ENCODE measurements at regions not wholly inside any gene's neighbourhood (a gene's known extent, or its start where the extent isn't known, plus 50 kb on each side); places are given as distances from the start of the nearest gene placed in this dataset.

DNA sequence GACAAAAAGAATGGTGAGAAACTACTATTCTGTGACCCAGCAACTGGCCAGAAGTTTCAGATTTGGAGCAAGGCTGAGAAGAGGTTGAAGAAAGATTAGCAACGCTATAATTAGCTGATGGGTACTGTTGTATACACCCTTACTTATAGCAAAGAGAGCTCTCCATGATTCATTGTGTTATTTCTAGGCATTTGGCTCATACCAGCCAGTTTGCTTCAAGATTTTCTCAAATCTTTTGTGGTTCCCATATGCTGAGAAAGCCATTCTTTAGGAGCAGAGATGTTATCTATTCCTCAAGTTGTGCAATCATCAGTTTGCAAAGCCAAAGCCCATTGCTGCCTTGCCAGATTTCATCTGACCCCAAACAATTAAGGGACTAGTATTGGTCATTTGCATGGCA is 179.4 kb downstream of the ETS1 start:
- DNase-seq (ENCODE audit: low read depth in 4 of 4, low spot score in 3 of 4): no peak

DNA sequence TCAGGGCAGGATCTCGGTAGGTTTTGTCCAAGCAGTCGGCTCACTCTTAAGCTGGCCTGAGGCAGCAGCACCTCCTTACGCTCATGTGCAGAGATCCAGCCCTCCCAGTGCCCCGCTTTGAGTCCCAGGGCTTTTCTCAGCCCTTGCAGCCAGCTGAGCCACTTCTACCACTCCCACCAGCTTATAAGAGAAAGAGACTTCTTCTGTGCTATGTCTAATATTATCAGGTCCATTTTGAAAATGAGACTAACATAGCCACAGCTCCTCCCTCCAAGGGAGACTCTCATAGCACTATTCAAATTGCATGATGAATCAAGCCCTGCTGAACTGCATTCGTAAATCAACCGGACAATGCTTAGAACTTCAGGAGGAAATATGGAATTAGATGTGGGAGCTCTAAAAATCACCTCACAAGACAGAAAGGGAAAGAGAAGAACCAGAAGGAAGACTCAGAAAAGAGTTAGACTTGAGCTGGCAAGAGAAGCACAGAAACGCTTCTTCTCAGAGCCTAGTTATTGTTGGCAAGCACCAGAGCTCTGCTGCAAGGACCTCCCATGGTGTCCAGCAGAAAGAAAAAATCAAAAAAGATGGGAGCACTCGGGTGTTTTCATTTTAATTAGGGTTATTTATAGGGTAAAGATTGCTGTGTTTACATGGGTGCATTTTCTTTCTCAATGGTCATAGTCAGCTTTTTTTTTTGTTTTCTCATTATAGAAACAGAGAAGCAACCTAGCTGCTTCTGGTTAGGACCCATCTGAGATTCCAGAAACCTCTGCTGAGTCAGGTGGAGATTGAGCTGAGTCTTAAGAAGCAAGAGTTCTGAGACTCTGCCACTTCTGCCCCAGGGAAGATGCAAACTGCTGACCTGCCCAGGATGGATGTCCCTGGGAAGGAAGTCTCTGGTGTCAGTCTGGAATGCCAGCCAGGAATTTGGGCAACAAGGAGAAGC is 181.4 kb downstream of the ETS1 start:
- peak; percentile 51 to 69 (median 62) for DNase-seq (ENCODE audit: low read depth in 4 of 4, low spot score in 3 of 4)

DNA sequence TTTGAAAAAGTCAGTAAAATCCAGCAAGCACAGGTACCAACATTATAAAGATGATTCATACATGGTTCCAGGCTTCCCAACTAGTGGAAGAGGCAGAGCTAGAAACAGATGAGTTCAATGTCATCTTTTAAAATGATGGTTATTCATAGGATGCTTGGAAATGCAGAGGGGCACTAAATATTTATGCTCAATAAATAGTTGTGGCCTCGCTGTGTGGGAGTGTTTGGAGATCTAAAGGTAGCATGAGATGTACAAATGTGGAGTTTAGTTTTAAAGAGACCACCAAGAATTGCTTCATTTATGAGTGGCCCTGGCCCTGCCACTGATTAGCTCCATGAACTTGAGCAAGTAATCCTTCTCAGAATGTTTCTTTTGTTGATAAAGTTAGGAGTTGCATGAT is 182.2 kb downstream of the ETS1 start:
- DNase-seq (ENCODE audit: low read depth in 4 of 4, low spot score in 3 of 4): no peak

DNA sequence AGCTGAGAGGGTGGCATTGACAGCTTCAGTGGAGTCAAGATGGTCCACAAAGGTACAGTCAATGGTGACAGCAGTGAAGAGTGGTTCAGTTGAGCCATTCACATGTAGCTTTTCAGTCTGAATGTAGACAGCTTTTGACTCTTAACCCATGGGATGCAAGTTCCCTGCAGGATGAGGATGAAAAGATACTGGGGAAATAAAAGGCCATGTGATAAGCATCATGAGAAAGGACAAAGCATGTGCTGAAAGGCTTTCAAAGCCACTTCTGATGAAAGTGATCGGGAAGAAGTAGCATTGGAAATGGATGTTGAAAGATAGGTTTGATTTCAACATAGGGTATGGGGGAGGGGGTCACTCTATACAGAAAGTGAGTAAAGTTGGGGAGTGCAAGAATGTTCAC is 182.9 kb downstream of the ETS1 start:
- no peak for DNase-seq (ENCODE audit: low read depth in 4 of 4, low spot score in 3 of 4)

DNA sequence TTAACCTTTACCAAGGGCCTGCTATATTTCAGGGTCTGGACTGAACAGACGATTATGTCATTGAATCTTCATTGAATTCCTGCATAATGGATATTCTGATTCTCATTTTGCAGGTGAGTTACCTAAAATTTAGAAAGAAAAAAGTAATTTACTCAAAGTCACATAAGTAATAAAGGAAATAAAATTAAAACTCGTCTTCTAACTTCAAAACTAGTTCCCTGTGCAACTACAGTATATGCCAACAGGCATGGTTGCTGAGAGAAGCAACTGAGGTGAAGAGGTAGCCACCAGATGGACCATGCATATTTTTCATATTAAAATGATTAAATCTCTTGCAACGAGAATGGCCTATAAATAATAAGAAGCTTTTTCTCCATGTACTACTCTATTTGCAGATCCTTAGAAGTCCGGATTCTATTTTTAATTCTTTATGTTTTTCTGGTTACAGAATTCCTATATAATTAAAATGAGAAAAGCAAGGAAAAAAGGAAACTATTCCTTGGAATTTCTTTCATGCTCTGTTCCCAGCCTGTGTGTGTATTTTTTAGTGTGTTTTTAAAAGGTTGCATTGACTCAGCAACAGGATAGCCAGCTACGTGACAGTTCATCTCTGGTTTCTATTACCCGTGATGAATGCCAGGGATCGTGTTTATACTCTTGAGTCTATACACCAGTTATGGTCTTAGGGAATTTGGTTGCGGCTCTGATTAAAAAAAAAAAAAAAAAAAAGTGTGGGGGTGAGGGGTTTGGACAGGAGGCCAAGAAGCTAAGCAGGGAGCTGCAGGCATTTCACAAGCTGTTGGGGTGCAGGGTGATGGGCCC is 186.8 kb downstream of the ETS1 start:
- DNase-seq (ENCODE audit: low read depth in 4 of 4, low spot score in 3 of 4): no peak

DNA sequence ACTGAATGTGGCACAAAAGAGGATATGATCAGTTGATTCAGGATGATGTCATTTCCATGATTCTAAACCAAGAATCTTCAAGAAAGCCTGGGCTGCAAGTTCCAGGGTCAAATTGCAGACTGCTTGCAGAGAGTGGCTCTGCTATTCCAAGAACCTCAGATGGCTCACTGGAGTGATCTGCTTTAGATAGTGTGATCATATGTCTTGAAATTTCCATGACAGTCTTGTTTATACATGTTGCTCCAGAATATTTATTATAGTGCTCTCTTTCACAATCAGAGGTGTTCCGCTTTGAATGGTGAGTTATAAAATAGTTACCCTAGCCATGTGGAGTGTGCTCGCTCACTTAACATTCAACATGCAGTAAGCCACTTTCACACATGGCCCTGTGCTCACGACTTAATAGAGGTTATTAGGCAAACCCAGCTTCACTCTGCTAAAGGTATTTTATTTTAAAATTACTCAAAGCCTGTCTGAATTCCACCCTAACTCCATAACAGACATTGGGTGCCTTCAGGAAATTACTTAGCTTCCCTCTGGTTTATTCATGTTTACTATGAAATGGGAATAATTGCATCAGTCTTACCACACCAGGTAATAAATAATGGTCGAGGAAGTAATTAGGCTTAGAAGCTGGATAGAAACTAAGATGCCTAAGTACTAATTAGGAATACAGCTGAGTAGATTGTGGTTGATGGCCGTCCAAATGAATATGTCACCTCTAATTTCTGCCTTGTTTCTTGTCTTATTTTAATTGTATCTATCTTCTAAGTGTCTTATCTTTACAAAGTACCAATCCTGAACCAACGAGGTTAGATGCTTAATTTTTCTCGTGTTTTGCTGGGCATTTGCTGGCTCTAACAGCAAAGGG is 187.9 kb downstream of the ETS1 start:
- no peak for DNase-seq (ENCODE audit: low read depth in 4 of 4, low spot score in 3 of 4)

DNA sequence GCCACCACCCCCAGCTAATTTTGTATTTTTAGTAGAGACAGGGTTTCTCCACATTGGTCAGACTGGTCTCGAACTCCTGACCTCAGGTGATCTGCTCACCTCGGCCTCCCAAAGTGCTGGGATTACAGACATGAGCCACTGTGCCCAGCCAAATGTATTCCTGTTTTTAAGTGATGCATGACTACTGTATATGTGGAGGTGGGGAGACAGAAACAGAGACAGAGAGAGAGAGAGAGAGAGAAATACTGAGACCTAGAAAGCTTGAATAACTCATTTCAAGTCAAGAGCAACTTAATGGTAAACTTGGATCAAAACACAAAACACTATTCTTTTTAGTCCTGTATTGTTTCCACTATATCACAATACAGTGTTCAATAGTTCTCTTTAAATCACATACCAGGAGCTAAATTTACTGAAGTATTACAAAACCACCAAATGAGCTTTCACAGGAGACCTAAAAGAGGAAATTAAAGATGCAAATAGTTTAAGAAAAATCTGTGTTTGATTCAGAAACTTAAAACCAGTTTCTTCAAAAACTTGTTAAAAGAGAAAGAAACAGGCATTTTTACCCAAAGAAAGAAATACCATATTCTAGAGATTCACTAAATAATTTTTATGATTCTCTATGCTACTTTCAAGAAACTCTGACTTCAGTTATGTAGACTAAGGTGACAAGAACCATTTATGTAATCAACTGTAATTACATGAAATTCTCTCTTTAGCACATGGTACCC is 188.7 kb downstream of the ETS1 start:
- DNase-seq (ENCODE audit: low read depth in 4 of 4, low spot score in 3 of 4): no peak

DNA sequence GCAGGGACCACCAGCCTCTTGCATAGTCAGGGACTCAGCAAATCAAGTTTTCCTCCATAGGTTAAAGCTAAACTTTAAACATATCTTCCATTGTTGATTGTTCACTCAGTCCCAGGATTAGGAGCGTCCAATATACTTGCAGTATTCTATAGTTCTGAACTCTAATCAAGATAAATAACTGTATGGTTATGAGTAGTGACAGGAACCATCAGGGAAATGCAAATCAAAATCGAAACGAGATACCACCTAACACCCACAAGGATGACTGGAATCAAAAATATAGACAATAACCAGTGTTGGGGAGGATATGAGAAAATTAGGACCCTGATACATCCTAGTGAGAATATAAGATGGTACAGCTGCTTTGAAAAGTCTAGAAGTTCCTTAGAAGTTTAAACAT is 190.0 kb downstream of the ETS1 start:
- no peak for DNase-seq (ENCODE audit: low read depth in 4 of 4, low spot score in 3 of 4)

DNA sequence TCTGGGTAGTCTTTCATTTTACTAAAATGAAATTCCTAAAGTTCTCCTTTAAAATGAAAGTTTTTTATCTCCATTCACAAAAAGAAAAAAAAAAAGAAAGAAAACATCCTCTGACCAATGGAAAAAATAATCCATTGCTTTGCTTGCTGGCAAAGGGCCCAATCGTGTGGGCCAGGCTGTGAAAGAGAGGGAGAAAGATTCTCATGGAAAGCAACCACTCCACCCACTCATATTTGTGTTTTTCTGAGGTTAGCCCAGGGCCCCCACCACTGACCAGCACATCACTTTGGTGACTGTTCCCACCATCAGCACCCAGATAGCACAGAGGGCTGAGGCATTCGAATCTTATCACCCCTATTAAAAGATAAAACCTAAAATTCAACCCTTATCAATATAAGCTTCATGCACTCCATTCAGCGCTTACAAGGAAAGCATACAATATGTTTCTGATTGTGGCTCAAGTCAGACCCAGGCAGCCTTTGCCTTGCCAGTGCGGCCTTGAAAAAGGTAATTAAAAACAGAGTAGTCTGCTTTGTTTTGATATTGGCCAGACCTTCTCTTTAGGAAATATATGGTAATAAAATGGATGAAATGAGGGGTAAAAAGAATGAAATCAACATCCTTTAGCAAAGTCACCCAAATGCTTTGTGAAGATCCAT is 192.8 kb downstream of the ETS1 start:
- no peak for DNase-seq (ENCODE audit: low read depth in 4 of 4, low spot score in 3 of 4)

DNA sequence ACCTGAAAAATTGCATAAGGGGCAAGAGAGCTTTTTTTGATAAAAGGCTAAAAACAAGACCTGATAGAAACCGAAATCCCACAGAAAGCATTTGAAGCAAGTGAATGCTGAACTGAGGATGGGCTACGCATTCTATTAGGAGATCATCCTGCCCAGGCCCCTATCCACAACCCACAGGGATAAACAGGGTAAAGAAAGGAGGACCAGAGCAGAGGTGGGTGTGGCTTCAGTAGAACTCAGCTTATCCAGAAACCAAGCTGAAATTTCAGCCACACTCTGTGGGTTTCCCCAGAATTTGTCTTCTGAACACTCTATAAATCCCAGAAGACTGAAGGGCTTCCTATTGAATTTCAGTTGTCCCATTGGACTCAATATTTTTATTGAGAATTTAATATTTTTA is 195.1 kb downstream of the ETS1 start:
- no peak for DNase-seq (ENCODE audit: low read depth in 4 of 4, low spot score in 3 of 4)

DNA sequence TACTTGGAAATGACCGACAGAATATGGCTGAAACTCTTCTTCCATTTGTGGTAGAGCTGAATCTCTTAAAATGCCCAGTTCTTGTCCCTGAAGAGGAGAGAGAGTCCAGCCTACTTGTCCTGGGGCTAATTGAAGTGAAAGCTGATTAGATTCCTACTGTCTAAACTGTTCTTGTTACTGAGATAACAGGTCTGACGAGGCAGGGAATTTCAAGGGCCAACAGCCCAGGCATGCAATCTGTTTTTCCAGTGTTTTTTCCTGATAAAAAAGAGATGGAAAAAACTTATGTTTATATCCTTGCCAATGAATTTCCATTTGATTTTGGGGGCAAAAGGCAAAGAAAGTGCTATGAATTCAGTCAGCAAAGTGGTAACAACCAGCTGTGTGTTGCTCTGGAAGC is 195.5 kb downstream of the ETS1 start:
- DNase-seq (ENCODE audit: low read depth in 4 of 4, low spot score in 3 of 4): no peak

DNA sequence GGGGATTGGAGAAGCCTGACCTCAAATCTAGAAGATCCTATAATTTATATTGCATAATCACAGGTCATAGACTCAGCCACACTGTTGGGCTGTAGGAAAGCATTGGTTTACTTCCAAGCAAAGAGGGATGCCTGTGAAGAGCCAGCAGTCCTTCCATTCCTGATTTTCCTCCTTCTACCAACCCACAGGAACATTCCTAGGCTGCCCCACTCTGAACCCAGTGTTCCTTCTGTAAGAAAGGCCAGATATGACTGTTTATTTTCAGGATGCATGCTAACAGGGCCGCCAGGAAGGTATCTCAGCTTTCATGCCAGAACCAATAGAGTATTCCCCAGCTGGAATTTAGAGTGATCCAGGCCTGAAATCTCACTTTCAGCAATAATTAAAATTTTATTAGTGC is 197.1 kb downstream of the ETS1 start:
- DNase-seq (ENCODE audit: low read depth in 4 of 4, low spot score in 3 of 4): no peak

DNA sequence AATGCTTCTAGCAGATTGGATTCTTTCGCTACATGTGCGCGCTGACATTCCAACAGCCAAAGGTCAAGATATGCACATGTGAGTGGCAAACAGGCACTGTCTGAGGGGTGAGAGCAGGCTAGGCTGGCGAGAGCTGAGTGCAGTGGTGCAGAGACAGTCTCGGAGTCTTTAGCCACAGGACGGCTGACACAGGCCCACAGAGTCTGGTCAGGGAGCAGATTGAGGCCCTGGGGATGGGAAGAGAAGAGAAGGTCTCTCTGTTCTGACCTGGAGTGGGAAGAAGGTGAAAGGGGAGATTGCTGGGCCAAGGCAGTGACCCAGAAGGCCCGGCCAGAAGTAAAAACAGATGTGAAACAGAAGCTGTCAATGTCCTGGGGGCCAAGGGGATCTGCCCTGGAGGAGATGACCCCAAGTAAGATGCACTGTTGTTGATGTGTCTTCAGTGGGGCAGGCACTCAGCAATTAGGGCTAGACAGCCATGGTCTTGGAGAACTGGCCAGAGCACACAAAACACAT is 197.8 kb downstream of the ETS1 start:
- DNase-seq (ENCODE audit: low read depth in 4 of 4, low spot score in 3 of 4): no peak

DNA sequence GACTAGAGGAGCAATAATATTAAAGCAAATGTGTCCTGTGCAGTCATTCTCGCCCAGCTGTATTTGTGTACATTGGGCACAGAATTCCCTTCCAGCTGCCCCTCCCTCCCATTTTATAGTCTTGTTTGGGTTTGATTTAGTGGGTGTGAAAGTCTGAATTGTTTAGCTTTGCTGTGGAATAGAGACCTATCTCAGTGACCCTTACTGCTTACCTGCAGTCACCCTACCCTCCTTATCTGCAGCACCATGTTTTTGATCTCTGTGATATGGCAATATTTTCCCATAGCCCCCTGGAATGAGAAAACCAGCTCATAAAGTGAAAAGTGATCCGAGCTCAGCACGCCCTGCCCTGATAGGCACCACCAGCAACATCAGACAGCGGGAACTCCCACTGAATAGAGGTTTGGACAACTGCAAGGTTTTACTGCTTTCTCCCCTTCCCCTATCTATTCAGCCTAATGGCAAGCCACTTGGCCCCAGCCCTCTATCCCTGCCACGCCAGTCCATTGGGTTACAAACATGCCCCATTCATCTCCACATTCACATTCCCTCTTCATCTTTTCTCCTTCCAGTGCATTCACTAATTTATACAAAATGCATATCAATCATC is 199.0 kb downstream of the ETS1 start:
- no peak for DNase-seq (ENCODE audit: low read depth in 4 of 4, low spot score in 3 of 4)

DNA sequence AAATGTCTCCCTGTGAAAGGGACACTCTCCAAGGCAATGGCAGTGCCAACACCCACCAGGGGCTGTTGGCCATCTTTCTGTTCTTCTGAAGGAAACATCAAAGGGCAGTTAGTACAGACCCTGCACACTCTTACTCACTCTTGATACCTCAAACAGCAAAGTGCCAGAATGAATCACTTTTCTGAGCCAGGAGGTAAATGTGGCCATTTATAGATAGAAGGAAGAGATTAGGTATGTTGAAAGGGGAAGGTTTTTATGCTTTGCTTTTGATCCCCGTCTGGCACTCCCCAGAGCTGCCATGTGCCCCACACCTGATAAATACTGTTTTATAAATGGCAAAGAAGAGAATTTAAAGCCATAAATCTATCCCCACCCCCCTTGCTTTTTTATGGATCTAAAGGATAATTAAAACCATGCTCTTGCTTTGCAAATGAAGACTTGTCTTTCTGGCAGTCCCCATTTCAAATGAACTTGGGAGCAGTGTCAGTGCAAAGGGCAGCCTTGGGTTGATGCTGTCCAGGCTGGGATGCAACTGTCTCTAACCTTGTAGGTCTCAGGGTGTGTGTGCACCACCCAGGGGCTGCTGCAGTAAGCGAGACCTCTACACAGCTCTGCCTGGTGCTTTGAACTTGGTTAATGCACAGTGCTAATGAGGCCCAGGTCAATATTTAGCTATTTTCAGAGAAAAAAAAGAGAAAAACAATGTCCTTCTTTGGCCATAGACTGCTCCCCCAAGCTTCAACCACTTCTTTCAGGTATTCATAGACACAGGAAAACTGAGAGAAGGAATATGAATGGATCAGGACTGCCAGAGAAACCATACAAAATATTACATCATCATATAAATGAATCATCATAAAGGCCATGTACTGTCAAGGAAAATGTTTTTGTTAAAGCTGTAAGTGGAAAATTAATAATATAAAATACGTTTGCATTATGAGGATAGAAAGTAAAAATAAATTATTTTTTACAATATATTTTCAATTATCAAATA is 207.5 kb downstream of the ETS1 start:
- DNase-seq (ENCODE audit: low read depth in 4 of 4, low spot score in 3 of 4): no peak

DNA sequence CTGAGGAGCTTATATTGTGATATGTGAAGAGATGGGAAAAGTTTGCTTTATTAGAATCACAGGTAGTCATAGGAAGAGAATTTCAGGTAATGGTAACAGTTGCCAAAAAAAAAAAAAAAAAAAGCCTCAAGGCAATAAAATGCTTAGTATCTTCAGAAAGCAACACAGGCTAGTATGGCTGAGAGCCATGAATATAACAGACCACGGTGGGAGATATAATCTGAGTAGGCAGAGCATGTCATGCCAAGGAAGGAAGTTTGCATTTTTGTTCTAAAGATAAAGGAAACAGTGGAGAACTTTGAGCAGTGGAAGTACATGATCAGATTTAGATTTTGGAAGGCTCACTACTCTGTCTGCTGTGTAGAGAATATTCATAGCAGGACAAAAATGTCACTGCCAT is 211.4 kb downstream of the ETS1 start:
- DNase-seq (ENCODE audit: low read depth in 4 of 4, low spot score in 3 of 4): no peak

DNA sequence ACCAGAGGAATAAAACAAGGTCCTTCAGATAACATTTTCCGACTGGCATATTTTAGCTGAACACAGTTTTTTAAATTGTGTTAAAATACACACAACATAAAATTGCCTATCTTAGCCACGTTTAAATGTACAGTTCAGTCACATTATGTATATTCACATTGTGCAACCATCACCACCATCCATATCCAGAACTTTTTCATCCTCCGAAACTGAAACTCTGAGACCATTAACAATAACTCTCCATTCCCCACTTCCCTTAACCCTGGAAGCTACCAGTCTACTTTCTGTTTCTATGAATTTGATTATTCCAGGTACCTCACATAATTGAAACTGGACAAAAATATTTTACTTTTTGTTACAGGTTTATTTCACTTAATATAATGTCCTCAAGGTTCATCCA is 213.3 kb downstream of the ETS1 start:
- no peak for DNase-seq (ENCODE audit: low read depth in 4 of 4, low spot score in 3 of 4)

DNA sequence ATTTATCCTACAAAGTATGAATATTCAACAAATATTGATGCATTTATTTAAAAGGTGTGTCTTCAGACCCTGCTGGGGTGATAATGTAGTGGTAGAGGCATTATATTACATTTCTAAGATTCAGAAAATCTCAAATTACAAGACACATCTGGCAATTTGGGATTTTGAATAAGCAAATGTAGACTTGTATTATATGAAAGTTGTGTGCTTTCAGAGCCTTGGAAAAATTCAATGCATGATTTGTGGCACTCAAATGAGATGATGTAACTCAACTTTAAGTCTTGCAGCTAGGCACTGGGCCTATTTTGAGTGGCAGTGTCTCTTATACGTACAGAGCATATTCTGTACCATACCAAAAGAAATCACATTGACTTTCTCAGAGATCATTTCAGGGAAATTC is 214.4 kb downstream of the ETS1 start:
- no peak for DNase-seq (ENCODE audit: low read depth in 4 of 4, low spot score in 3 of 4)

Data from right renal pelvis (tissue), 4 donors.